Stimulated activated CD4-positive, alpha-beta T cell treated with anti-CD3 and anti-CD28 coated beads, TNF-alpha, amount 100 ng/mL, for 24 hours (primary cell): ENCODE measurements at regions not wholly inside any gene's neighbourhood (a gene's known extent, or its start where the extent isn't known, plus 50 kb on each side); places are given as distances from the start of the nearest gene placed in this dataset.

ENCODE experiments used
- DNase-seq, 3 experiments: peaks; one replicate each; pipeline ENCODE4 v3.0.0-alpha.2; 2020; ENCODE audit warnings: low read depth in 3 of 3

GRCh38 chr5:17891881-17892280 lies 257.6 kb downstream of the TAF11L14 start:
- DNase-seq, result no peak

- no peak for DNase-seq
Measured at GRCh38 chr5:17893026-17893635, 258.9 kb downstream of the TAF11L14 start.

GRCh38 chr5:17895288-17896033 lies 261.2 kb downstream of the TAF11L14 start:
- no peak for DNase-seq

GRCh38 chr5:17896605-17897004 lies 262.3 kb downstream of the TAF11L14 start:
- no peak for DNase-seq

- no peak for DNase-seq
Measured at GRCh38 chr5:17897776-17898175, 263.5 kb downstream of the TAF11L14 start.

- DNase-seq, result no peak
Measured at GRCh38 chr5:17898766-17899165, 264.5 kb downstream of the TAF11L14 start.

- no peak for DNase-seq
Measured at GRCh38 chr5:17907094-17907493, 272.8 kb downstream of the TAF11L14 start.

GRCh38 chr5:17910318-17910717 lies 276.1 kb downstream of the TAF11L14 start:
- DNase-seq, result no peak

- no peak for DNase-seq
Measured at GRCh38 chr5:17912794-17913193, 278.5 kb downstream of the TAF11L14 start.

GRCh38 chr5:17916446-17916845 lies 282.2 kb downstream of the TAF11L14 start:
- DNase-seq, result no peak

GRCh38 chr5:17917465-17917864 lies 283.2 kb downstream of the TAF11L14 start:
- no peak for DNase-seq

GRCh38 chr5:17918373-17919104 lies 284.3 kb downstream of the TAF11L14 start:
- no peak for DNase-seq

- DNase-seq, result no peak
Measured at GRCh38 chr5:17925276-17925675, 291.0 kb downstream of the TAF11L14 start.

- DNase-seq, result no peak
Measured at GRCh38 chr5:17928581-17928981, 294.3 kb downstream of the TAF11L14 start.

- no peak for DNase-seq
Measured at GRCh38 chr5:17929171-17929570, 294.9 kb downstream of the TAF11L14 start.

- no peak for DNase-seq
Measured at GRCh38 chr5:17930346-17930745, 296.1 kb downstream of the TAF11L14 start.

GRCh38 chr5:17944046-17944445 lies 309.8 kb downstream of the TAF11L14 start:
- no peak for DNase-seq

- DNase-seq, result no peak
Measured at GRCh38 chr5:17947029-17947428, 312.8 kb downstream of the TAF11L14 start.

- no peak for DNase-seq
Measured at GRCh38 chr5:17951392-17952169, 317.3 kb downstream of the TAF11L14 start.

- no peak for DNase-seq
Measured at GRCh38 chr5:17952231-17952630, 318.0 kb downstream of the TAF11L14 start.

GRCh38 chr5:17964067-17964466 lies 329.8 kb downstream of the TAF11L14 start:
- no peak for DNase-seq
